MM.1S (cell line): ENCODE measurements at regions not wholly inside any gene's neighbourhood (a gene's known extent, or its start where the extent isn't known, plus 50 kb on each side); places are given as distances from the start of the nearest gene placed in this dataset.

Experiments
- DNase-seq: peaks from one replicate; pipeline ENCODE4 v3.0.0-alpha.2; 2015
- H2AFZ ChIP-seq: fragments of 300-600 bp; sonication (generic); 2 replicates; pipeline ENCODE4 v1.6.0; 2016; ENCODE audit warnings: antibody characterized with exemption, low read length
- H3F3A ChIP-seq: fragments of 300-600 bp; sonication (generic); 2 replicates; pipeline ENCODE4 v1.6.1; 2016; ENCODE audit warnings: mild to moderate bottlenecking, antibody characterized with exemption, low read length, moderate library complexity, mixed read lengths; ENCODE audit not compliant: insufficient read depth
- H3K27ac ChIP-seq: fragments of 300-600 bp; sonication (generic); 2 replicates; pipeline ENCODE4 v1.5.1; 2016; ENCODE audit warnings: mild to moderate bottlenecking, low read length
- H3K27me3 ChIP-seq: fragments of 300-600 bp; sonication (generic); replicated peaks from 2 replicates; pipeline ENCODE4 v1.6.0; 2016; ENCODE audit warnings: low read length; ENCODE audit not compliant: insufficient read depth
- H3K36me3 ChIP-seq: fragments of 300-600 bp; sonication (generic); replicated peaks from 2 replicates; pipeline ENCODE4 v1.6.1; 2016; ENCODE audit warnings: mild to moderate bottlenecking, low read length, mixed read lengths; ENCODE audit not compliant: insufficient read depth
- H3K4me1 ChIP-seq: fragments of 300-600 bp; sonication (generic); 2 replicates; pipeline ENCODE4 v1.6.1; 2016; ENCODE audit warnings: low read length, mixed read lengths
- H3K4me2 ChIP-seq: fragments of 300-600 bp; sonication (generic); 2 replicates; pipeline ENCODE4 v1.6.0; 2016; ENCODE audit warnings: low read depth, low read length
- H3K4me3 ChIP-seq: fragments of 300-600 bp; sonication (generic); 2 replicates; pipeline ENCODE4 v1.5.1; 2016; ENCODE audit warnings: low read length, mixed read lengths
- H3K79me2 ChIP-seq: fragments of 300-600 bp; sonication (generic); 2 replicates; pipeline ENCODE4 v1.6.1; 2016; ENCODE audit warnings: mixed run types, low read length, mixed read lengths
- H3K9ac ChIP-seq: fragments of 300-600 bp; sonication (generic); 2 replicates; pipeline ENCODE4 v1.6.1; 2016; ENCODE audit warnings: low read length, mixed read lengths
- H3K9me2 ChIP-seq: fragments of 300-600 bp; sonication (generic); replicated peaks from 2 replicates; pipeline ENCODE4 v1.6.1; 2016; ENCODE audit warnings: mild to moderate bottlenecking, low read length, mixed read lengths; ENCODE audit not compliant: insufficient read depth
- H3K9me3 ChIP-seq: fragments of 300-600 bp; sonication (generic); replicated peaks from 2 replicates; pipeline ENCODE4 v1.6.1; 2016; ENCODE audit warnings: mild to moderate bottlenecking, low read length, mixed read lengths; ENCODE audit not compliant: insufficient read depth
- H4K20me1 ChIP-seq: fragments of 300-600 bp; sonication (generic); 2 replicates; pipeline ENCODE4 v1.6.1; 2016; ENCODE audit warnings: mild to moderate bottlenecking, low read length, moderate library complexity, mixed read lengths; ENCODE audit not compliant: insufficient read depth
- CTCF ChIP-seq: fragments of 300-600 bp; sonication (generic); IDR thresholded peaks from 2 replicates; pipeline ENCODE4 v1.5.1; 2016; ENCODE audit warnings: antibody characterized with exemption, low read length, mixed read lengths
- EZH2 ChIP-seq: fragments of 300-600 bp; sonication (generic); optimal IDR thresholded peaks from 2 replicates; pipeline ENCODE3; 2017; ENCODE audit warnings: low read depth, mild to moderate bottlenecking, antibody characterized with exemption, low read length, mixed read lengths
- EZH2phosphoT487 ChIP-seq: fragments of 300-600 bp; sonication (generic); IDR thresholded peaks from 2 replicates; pipeline ENCODE4 v1.6.1; 2018; ENCODE audit warnings: antibody characterized with exemption, low read length

- no peaks in the 10 kb centered on the region for H4K20me1 ChIP-seq
Measured at GRCh38 chr4:20062054-20062453, 189.7 kb upstream of the SLIT2 start.

GRCh38 chr4:20050768-20051167, 200.9 kb upstream of the SLIT2 start:
- Histone ChIP-seq H3K4me2 (no peak overlapping the region), H3K4me3 (no peak overlapping the region), H3K27me3 (no peaks in the 10 kb centered on the region), H3K36me3 (no peaks in the 10 kb centered on the region), H3K27ac (no peak overlapping the region), H3K9me3 (no peaks in the 10 kb centered on the region), H3F3A (no peaks in the 10 kb centered on the region), H3K4me1 (no peaks in the 10 kb centered on the region), H4K20me1 (no peaks in the 10 kb centered on the region), H3K9me2 (no peaks in the 10 kb centered on the region), H3K79me2 (no peaks in the 10 kb centered on the region), H3K9ac (no peak overlapping the region), H2AFZ (no peak overlapping the region)
- DNase-seq = no peak
- no peak for TF ChIP-seq EZH2
- TF ChIP-seq CTCF = no peak
- TF ChIP-seq EZH2phosphoT487 = no peak

More at GRCh38 chr4:20062054-20062453, 189.7 kb upstream of the SLIT2 start:
- Histone ChIP-seq H3F3A (no peaks in the 10 kb centered on the region), H3K4me3 (no peak overlapping the region), H3K9ac (no peak overlapping the region), H3K9me3 (no peaks in the 10 kb centered on the region), H3K9me2 (no peaks in the 10 kb centered on the region), H3K4me1 (no peaks in the 10 kb centered on the region), H3K36me3 (no peaks in the 10 kb centered on the region), H3K79me2 (no peaks in the 10 kb centered on the region), H3K27me3 (no peaks in the 10 kb centered on the region), H3K4me2 (no peak overlapping the region), H2AFZ (no peak overlapping the region), H3K27ac (no peak overlapping the region)
- no peak for DNase-seq
- no peak for TF ChIP-seq EZH2
- TF ChIP-seq EZH2phosphoT487 = no peak
- no peak for TF ChIP-seq CTCF

- Histone ChIP-seq H3K4me3 (no peak overlapping the region), H3K9ac (no peak overlapping the region), H3K4me2 (no peak overlapping the region), H3K27me3 (no peaks in the 10 kb centered on the region), H3K4me1 (no peaks in the 10 kb centered on the region), H3K36me3 (no peaks in the 10 kb centered on the region), H3K79me2 (no peaks in the 10 kb centered on the region), H3K27ac (no peak overlapping the region), H3F3A (no peaks in the 10 kb centered on the region), H3K9me3 (no peaks in the 10 kb centered on the region), H2AFZ (no peak overlapping the region), H3K9me2 (no peaks in the 10 kb centered on the region), H4K20me1 (no peaks in the 10 kb centered on the region)
- TF ChIP-seq EZH2 (no peak), CTCF (no peak), EZH2phosphoT487 (no peak)
- no peak for DNase-seq
Measured at GRCh38 chr4:20049889-20050288, 201.8 kb upstream of the SLIT2 start.
